Neural progenitor cell (in vitro differentiated cells): ENCODE measurements at regions not wholly inside any gene's neighbourhood (a gene's known extent, or its start where the extent isn't known, plus 50 kb on each side); places are given as distances from the start of the nearest gene placed in this dataset.

ENCODE experiments used
- CTCF ChIP-seq: fragments of 200-600 bp; sonication (generic); IDR thresholded peaks from 2 replicates; pipeline ENCODE4 v1.5.1; 2017; ENCODE audit warnings: antibody characterized with exemption, mild to moderate bottlenecking
- EZH2 ChIP-seq: fragments of 200-600 bp; sonication (generic); IDR thresholded peaks from 2 replicates; pipeline ENCODE4 v1.6.1; 2017; ENCODE audit warnings: antibody characterized with exemption, mild to moderate bottlenecking, moderate library complexity
- EZH2phosphoT487 ChIP-seq: fragments of 200-600 bp; sonication (generic); IDR thresholded peaks from 2 replicates; pipeline ENCODE4 v1.6.1; 2017; ENCODE audit warnings: antibody characterized with exemption

- no peak for TF ChIP-seq CTCF
- no peak for TF ChIP-seq EZH2
- TF ChIP-seq EZH2phosphoT487, result no peak
These were observed 107.4 kb downstream of the MYCN start for GRCh38 chr2:16047701-16048100.
